ENCODE measurements at regions not wholly inside any gene's neighbourhood (a gene's known extent, or its start where the extent isn't known, plus 50 kb on each side); places are given as distances from the start of the nearest gene placed in this dataset.

DNA sequence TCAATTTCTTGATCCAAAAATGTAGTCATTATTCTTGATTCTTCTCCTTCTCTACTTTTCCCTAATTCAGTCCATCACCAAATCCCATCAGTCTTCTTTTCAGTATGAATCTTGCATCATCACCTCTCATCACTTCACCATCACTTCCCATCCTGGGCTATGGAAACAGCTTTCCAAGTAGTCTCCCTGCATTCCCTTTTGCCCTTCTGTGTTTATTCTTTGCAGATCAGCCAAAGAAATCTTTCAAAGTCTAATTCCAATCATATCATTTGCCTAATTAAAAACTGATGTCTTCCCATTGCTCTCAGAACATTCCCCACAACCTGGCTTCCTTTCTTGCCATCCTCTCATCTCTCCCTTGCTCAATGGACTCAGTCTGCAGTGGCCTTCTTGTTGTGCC, 201.7 kb upstream of the ADAMTS3 start:
- no peak overlapping the region for H3K4me3 ChIP-seq (replicated peaks in 1 of 3; ENCODE audit: insufficient read depth in 1 of 3, low read depth in 1 of 3, low read length in 3 of 3)
- no peaks in the 10 kb centered on the region for H4K20me1 ChIP-seq (replicated peaks; ENCODE audit: control insufficient read depth, extremely low read depth, insufficient read depth, low read length)
- TF ChIP-seq, protein P1, sequence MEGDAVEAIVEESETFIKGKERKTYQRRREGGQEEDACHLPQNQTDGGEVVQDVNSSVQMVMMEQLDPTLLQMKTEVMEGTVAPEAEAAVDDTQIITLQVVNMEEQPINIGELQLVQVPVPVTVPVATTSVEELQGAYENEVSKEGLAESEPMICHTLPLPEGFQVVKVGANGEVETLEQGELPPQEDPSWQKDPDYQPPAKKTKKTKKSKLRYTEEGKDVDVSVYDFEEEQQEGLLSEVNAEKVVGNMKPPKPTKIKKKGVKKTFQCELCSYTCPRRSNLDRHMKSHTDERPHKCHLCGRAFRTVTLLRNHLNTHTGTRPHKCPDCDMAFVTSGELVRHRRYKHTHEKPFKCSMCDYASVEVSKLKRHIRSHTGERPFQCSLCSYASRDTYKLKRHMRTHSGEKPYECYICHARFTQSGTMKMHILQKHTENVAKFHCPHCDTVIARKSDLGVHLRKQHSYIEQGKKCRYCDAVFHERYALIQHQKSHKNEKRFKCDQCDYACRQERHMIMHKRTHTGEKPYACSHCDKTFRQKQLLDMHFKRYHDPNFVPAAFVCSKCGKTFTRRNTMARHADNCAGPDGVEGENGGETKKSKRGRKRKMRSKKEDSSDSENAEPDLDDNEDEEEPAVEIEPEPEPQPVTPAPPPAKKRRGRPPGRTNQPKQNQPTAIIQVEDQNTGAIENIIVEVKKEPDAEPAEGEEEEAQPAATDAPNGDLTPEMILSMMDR (IDR thresholded peaks at IDR 0.05; ENCODE audit: extremely low read depth in 1 of 2, insufficient read depth in 1 of 2, low read depth in 1 of 2, low read length in 2 of 2): no peak
- TF ChIP-seq EZH2 (IDR thresholded peaks at IDR 0.05; ENCODE audit: borderline replicate concordance, low read depth, low read length, severe bottlenecking): no peak
- TF ChIP-seq POLR2AphosphoS5 (IDR thresholded peaks at IDR 0.05; ENCODE audit: insufficient read depth, low read depth, low read length): no peak
- TF ChIP-seq MYC (IDR thresholded peaks at IDR 0.05; ENCODE audit: low read depth, low read length): no peak
- TF ChIP-seq POLR2A (IDR thresholded peaks at IDR 0.05; ENCODE audit: low read depth, low read length): no peak
- TF ChIP-seq JUN (IDR thresholded peaks at IDR 0.05; ENCODE audit: borderline replicate concordance, insufficient read depth, insufficient read length, low read depth): no peak
- H3K79me2 ChIP-seq (ENCODE audit: control insufficient read depth, insufficient read depth, low read length): no peaks in the 10 kb centered on the region
- no peaks in the 10 kb centered on the region for H3K4me1 ChIP-seq (ENCODE audit: control insufficient read depth, extremely low read depth, insufficient read depth, low read length)
- no peak overlapping the region for H2AFZ ChIP-seq (ENCODE audit: low read depth, low read length)
- H3K27me3 ChIP-seq (ENCODE audit: control insufficient read depth in 2 of 2, insufficient read depth in 2 of 2, low read length in 2 of 2): no peaks in the 10 kb centered on the region
- intact Hi-C loops (cut with micrococcal nuclease): no loop called here
- H3K4me2 ChIP-seq (ENCODE audit: insufficient read depth, low read length): no peak overlapping the region
- H3K9me3 ChIP-seq (replicated peaks; ENCODE audit: control insufficient read depth, insufficient read depth, low read length): no peaks in the 10 kb centered on the region
- no peak overlapping the region for H3K9ac ChIP-seq (replicated peaks; ENCODE audit: extremely low read depth, insufficient read depth, low read length)
- BruUV-seq (replicated peaks): no TSS peak
- FAIRE-seq (no peak), DNase-seq (ENCODE audit: low read depth, low spot score) (no peak)
- CTCF ChIA-PET: interaction anchor here (1.2 kb wide), 1 partner anchor 17 kb away, joined by 3 read pairs; no protein-coding TSS in a partner anchor
- POLR2A ChIA-PET: no interaction called here
- H3K36me3 ChIP-seq (ENCODE audit: control insufficient read depth in 2 of 2, extremely low read depth in 1 of 2, insufficient read depth in 2 of 2, low read length in 2 of 2): no peaks in the 10 kb centered on the region
- dilution Hi-C loops (cut with MboI; ENCODE audit: extremely low pct_ligation_motif_present, low sequenced_read_pairs): no loop called here
- H3K9me1 ChIP-seq (replicated peaks; ENCODE audit: control insufficient read depth, extremely low read depth, insufficient read depth, low read length): no peaks in the 10 kb centered on the region
- H3K27ac ChIP-seq (ENCODE audit: insufficient read depth, low read depth, low read length): no peak overlapping the region

DNA sequence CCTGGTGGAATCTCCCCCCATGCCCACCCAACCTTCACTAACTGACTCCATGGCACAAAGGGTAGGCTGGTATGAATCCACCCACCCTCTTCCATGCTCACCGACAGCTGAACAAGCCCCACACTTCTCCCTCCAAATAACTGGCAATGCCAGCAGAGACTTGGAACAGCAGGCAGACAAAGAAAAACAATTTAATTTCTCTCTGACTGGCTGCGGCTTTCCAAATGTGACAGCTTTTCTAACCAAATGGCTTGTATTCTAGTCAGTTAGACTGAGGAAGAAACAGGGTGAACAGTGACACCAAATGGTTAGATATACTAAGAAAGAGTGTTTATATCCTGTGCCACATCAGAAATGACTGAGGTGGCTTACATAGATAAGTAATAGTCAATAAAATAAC, 199.3 kb upstream of the ADAMTS3 start:
- H2AFZ ChIP-seq (ENCODE audit: low read depth, low read length): no peak overlapping the region
- no peak overlapping the region for H3K4me2 ChIP-seq (ENCODE audit: insufficient read depth, low read length)
- CTCF ChIA-PET: interaction anchor here (1.2 to 2.1 kb wide), 3 partner anchors 263 to 442 kb away, joined by 3 to 7 read pairs (median 3); no protein-coding TSS in a partner anchor
- TF ChIP-seq MYC (IDR thresholded peaks at IDR 0.05; ENCODE audit: low read depth, low read length) (no peak), POLR2A (IDR thresholded peaks at IDR 0.05; ENCODE audit: low read depth, low read length) (no peak), FOS (IDR thresholded peaks at IDR 0.05; ENCODE audit: borderline replicate concordance, insufficient read depth, low read length) (no peak), POLR2AphosphoS5 (IDR thresholded peaks at IDR 0.05; ENCODE audit: insufficient read depth, low read depth, low read length) (no peak), EZH2 (IDR thresholded peaks at IDR 0.05; ENCODE audit: borderline replicate concordance, low read depth, low read length, severe bottlenecking) (no peak), JUN (IDR thresholded peaks at IDR 0.05; ENCODE audit: borderline replicate concordance, insufficient read depth, insufficient read length, low read depth) (no peak), GATA2 (IDR thresholded peaks at IDR 0.05; ENCODE audit: insufficient read depth, insufficient read length, low read depth, low read length) (no peak)
- TF ChIP-seq, protein P2, sequence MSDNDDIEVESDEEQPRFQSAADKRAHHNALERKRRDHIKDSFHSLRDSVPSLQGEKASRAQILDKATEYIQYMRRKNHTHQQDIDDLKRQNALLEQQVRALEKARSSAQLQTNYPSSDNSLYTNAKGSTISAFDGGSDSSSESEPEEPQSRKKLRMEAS (IDR thresholded peaks at IDR 0.05; ENCODE audit: insufficient read depth, insufficient read length): no peak
- TF ChIP-seq, protein P1 (IDR thresholded peaks at IDR 0.05; ENCODE audit: extremely low read depth in 1 of 2, insufficient read depth in 1 of 2, low read depth in 1 of 2, low read length in 2 of 2): no peak
- dilution Hi-C loops (cut with MboI; ENCODE audit: extremely low pct_ligation_motif_present, low sequenced_read_pairs) (no loop called here), intact Hi-C loops (cut with micrococcal nuclease) (no loop called here)
- no TSS peak for BruUV-seq (replicated peaks)
- no peaks in the 10 kb centered on the region for H4K20me1 ChIP-seq (replicated peaks; ENCODE audit: control insufficient read depth, extremely low read depth, insufficient read depth, low read length)
- POLR2A ChIA-PET: no interaction called here
- no peaks in the 10 kb centered on the region for H3K27me3 ChIP-seq (ENCODE audit: control insufficient read depth in 2 of 2, insufficient read depth in 2 of 2, low read length in 2 of 2)
- H3K9ac ChIP-seq (replicated peaks; ENCODE audit: extremely low read depth, insufficient read depth, low read length): no peak overlapping the region
- no peaks in the 10 kb centered on the region for H3K36me3 ChIP-seq (ENCODE audit: control insufficient read depth in 2 of 2, extremely low read depth in 1 of 2, insufficient read depth in 2 of 2, low read length in 2 of 2)
- no peaks in the 10 kb centered on the region for H3K9me1 ChIP-seq (replicated peaks; ENCODE audit: control insufficient read depth, extremely low read depth, insufficient read depth, low read length)
- FAIRE-seq (no peak), DNase-seq (ENCODE audit: low read depth, low spot score) (no peak)
- no peak overlapping the region for H3K4me3 ChIP-seq (replicated peaks in 1 of 3; ENCODE audit: insufficient read depth in 1 of 3, low read depth in 1 of 3, low read length in 3 of 3)
- no peak overlapping the region for H3K27ac ChIP-seq (ENCODE audit: insufficient read depth, low read depth, low read length)
- H3K4me1 ChIP-seq (ENCODE audit: control insufficient read depth, extremely low read depth, insufficient read depth, low read length): no peaks in the 10 kb centered on the region
- H3K9me3 ChIP-seq (replicated peaks; ENCODE audit: control insufficient read depth, insufficient read depth, low read length): no peaks in the 10 kb centered on the region
- no peaks in the 10 kb centered on the region for H3K79me2 ChIP-seq (ENCODE audit: control insufficient read depth, insufficient read depth, low read length)
